Amniotic epithelial cell (primary cell): ENCODE measurements at regions not wholly inside any gene's neighbourhood (a gene's known extent, or its start where the extent isn't known, plus 50 kb on each side); places are given as distances from the start of the nearest gene placed in this dataset.
"Not testable (repeated sequence)": the region's sequence is repeated elsewhere in the genome, so short reads cannot be mapped to it uniquely, and the experiment has no call there.

Experiments used
- DNase-seq: peaks from one replicate; pipeline ENCODE4 v3.0.0-alpha.2; 2010; ENCODE audit warnings: low read depth

GRCh38 chr1:79762461-79762860, 755.9 kb upstream of the ADGRL4 start:
- DNase-seq = no peak

- peak; percentile 1 for DNase-seq
Measured at GRCh38 chr1:79760531-79760930, 754.0 kb upstream of the ADGRL4 start.

GRCh38 chr1:79749607-79750006, 743.1 kb upstream of the ADGRL4 start:
- no peak for DNase-seq

DNA sequence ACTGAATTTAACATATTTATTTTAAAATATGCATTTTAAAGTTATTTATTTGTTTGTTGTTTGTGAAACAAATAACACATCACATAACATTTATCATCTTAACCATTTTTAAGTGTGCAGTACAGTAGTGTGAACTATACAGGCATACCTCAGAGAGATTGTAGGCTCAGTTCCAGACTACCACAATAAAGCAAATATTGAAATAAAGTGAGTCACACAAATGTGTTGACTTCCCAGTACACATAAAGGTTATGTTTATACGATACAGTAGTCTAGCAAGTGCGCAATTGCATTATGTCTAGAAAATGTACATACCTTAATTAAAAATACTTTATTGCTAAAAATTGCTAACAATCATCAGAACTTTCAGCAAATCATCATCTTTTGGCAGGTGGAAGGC, 739.4 kb upstream of the ADGRL4 start:
- DNase-seq = no peak

DNA sequence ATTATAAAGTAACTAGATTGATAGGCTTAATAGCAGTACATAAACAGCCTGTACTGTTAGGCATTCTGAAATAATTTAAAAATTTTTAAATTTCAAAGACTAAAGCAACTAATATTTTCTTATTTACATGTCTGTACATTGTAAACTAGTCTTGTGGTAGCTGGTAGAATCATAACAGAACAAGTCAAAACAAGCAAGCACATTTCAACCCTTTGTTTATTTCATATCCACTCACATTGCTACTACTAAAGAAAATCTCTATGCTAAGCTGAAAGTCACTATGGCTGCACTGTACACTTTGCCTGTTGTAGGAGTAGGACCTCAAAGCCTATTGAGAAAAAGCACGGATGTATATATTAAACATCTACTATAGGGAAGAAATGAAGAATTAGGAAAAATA, 738.2 kb upstream of the ADGRL4 start:
- DNase-seq = no peak

- peak; percentile 7 for DNase-seq
Measured at GRCh38 chr1:79741720-79742421, 735.3 kb upstream of the ADGRL4 start.

- DNase-seq = no peak
Measured at GRCh38 chr1:79738101-79738500, 731.6 kb upstream of the ADGRL4 start.

DNA sequence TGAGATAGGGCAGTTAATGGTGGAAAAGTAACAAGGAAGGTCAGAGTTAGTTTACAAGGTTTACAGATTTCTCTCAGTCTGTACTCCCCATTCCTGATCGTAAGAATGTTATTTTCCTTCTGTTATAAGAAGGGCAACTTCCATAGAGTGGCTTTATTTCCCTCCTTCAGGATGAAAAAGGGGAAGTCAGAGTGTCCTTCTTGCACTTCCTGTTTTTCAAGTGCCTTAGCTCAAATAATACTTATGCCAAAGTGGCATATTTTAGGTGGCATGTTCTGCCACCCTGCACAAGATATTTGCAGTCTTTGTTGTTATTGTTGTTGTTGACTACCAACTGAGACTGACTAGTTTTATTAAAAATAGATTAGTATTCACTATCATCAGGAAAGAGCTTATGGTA, 730.7 kb upstream of the ADGRL4 start:
- no peak for DNase-seq

GRCh38 chr1:79732950-79733349, 726.4 kb upstream of the ADGRL4 start:
- DNase-seq = no peak

- DNase-seq = no peak
Measured at GRCh38 chr1:79726911-79727310, 720.4 kb upstream of the ADGRL4 start.

DNA sequence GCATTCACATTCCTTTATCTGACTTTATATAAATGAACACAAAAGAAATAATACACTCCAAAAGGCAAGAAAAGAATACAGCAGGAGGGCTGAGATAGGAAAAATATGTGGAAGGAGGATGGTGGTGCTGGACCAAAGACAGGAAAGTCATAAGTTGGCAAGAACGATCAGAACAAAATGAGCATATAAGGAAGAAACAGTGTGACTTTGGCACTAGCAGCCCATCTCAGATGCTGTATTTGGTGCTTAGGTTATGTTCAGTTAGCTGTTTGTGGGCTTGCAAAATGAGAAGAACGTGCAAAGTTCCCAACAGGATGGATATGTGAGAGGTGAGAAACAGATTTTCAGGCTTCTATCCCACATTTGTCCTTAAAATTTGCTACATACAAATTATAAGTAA, 719.8 kb upstream of the ADGRL4 start:
- no peak for DNase-seq

- DNase-seq = peak; percentile 90
Measured at GRCh38 chr1:79716447-79716846, 709.9 kb upstream of the ADGRL4 start.

- DNase-seq = no peak
Measured at GRCh38 chr1:79714664-79715063, 708.1 kb upstream of the ADGRL4 start.

DNA sequence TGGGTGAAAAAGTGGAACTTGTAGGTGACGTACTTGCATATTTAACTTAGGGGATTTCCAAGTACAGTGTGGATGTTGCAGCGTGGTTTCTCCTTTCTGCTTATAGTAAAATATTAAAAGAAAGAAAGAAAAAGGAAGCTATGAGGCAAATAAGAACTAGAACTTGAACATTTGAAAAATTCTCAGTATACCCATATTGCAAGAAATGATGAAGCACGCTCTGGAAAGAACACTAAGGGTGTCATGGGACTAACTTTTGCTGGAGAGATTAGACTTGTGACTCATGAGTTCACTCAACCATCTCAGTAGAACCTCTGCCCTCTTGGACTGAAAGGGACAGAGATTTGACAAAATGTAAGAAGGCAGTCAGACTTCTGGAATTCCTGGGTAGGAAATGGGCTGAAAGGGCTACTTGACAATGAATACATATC, 704.5 kb upstream of the ADGRL4 start:
- peak; percentile 36 for DNase-seq

DNA sequence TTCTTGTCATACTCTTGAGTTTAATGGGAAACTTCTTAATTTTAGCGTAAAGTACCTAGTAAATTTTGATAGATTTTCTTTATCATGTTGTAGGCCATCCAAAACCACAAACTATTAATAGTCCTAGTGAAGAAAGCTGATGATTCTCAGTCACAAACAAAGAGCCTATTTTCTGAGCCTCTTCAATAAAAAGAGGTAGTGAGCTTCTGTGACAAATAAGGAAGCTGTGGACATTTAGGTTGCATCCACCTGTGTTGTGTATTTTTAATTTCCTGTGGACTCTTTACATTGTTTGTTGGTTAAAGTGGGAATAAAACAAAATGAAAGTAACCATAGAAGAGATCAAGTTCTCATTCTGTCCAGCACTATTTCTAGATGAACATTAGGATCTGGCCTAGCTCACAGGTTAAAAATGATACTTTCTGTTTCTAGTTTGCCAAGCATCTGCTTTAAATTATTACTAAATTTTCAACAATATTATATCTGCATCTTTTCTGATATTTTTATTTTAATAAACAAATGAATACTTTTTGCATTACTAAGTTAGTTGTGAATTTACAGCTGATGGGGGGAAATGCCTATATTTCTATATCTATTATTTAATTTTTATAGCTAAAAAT, 702.2 kb upstream of the ADGRL4 start:
- no peak for DNase-seq

GRCh38 chr1:79705218-79705617, 698.7 kb upstream of the ADGRL4 start:
- no peak for DNase-seq

- DNase-seq = no peak
Measured at GRCh38 chr1:79704067-79704466, 697.5 kb upstream of the ADGRL4 start.

DNA sequence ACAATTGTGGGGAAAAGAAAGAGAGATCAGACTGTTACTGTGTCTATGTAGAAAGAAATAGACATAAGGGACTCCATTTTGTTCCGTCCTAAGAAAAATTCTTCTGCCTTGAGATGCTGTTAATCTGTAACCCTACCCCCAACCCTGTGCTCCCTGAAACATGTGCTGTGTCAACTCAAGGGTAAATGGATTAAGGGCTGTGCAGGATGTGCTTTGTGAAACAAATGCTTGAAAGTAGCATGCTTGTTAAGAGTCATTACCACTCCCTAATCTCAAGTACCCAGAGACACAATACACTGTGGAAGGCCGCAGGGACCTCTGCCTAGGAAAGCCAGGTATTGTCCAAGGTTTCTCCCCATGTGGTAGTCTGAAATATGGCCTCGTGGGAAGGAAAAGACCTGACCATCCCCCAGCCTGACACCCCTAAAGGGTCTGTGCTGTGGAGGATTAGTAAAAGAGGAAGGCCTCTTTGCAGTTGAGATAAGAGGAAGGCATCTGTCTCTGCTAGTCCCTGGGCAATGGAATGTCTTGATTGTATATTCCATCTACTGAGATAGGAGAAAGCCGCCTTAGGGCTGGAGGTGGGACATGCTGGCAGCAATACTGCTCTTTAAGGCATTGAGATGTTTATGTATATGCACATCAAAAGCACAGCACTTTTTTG, 695.9 kb upstream of the ADGRL4 start:
- not testable (repeated sequence) for DNase-seq

- DNase-seq = no peak
Measured at GRCh38 chr1:79695138-79695537, 688.6 kb upstream of the ADGRL4 start.

DNA sequence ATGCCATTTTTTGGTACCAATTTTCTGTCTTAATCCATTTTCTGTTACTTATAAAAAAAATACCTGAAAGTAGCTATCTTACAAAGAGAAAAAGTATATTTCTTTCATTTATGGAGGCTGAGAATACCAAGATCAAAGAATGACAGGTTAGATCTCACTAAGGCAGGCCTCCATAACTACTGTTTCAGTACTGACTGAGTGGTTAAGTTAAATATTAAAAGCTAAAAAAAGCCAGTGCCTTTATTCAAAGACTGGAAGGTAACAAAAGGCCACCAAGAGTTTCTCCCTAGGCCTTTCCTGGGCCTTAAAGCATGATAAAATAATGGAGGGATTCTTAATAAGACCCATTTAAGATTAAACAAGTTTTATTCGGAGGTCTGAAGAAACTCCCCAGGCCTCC, 687.7 kb upstream of the ADGRL4 start:
- no peak for DNase-seq

DNA sequence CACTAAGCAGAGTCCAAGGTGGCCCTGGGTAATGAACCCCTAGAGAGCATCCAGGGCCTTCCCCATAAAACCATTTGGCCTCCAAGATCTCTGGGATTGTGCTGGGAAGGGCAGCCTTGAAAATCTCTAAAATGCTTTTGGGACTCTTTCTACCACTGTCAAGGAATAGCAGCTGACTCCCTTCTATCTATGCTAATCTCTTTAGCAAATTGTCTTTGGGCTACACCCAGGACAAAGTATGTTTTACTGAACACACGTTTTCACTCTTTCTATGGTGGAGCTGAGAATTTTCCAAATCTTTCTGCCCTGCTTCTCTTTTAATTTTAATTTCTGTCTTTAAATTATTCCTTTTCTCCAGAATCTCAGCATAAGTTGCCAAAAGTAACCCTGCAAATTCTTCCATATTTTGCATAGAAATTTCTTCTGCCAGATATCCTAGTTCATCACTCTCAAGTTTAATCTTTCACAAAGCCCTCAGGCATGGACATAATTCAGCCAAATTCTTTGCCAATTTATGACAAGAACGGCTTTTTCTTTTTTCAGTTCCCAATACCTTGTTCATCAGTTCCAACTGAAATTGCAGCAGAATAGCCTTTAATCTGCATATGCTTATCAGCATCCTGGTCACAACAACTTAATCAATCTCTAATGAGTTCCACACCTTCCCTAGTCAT, 687.0 kb upstream of the ADGRL4 start:
- no peak for DNase-seq

DNA sequence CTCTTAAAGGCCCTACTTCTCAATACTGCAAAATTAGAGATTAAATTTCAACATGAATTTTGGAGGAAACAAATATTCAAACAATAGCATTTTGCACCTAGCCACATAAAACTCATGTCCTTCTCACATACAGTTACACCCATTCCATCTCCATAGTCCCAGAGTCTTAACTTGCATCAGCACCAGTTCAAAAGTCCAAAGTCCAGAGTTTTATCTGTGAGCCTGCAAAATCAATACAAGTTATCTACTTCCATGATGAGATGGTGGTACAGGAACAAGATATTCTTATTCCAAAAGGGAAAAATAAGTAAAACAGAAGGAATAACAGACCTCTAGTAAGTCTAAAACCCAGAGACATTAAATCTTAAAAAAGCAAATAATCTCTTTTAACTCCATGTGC, 686.0 kb upstream of the ADGRL4 start:
- DNase-seq = no peak

- DNase-seq = no peak
Measured at GRCh38 chr1:79688932-79689331, 682.4 kb upstream of the ADGRL4 start.
